ENCODE measurements at regions not wholly inside any gene's neighbourhood (a gene's known extent, or its start where the extent isn't known, plus 50 kb on each side); places are given as distances from the start of the nearest gene placed in this dataset.

DNA sequence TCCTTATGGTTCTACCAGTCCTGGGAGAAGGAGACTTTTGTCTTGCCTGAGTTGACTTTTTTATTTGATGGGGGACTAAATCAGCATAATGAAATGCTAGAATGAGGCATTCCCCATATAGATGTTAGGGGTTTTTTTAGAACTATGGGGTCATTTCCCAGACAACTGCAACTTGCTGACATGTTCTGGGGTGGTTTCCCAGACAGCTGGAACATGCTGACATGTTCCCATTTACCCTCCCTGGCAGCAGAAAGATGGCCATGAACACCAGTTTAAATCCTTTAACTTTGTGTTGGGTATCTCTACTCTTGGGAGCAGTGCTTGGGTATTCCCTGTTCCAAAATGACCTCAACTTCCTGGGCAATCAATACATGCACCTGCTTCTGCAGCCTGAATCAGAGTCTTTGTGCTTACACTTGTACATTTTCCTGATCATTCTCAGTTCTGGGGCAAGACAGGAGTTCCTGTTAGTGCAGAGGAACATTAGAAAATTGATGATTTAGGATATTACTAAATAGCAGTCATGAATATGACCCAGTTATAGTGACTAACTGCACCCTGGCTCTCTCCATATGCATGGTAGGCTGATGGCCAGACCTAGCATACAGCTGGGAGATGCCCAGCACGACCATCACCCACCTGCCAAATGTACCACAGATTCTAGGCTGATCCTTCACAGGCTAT, 75.4 kb upstream of the CD5L start:
- ATAC-seq, result peak; percentile 84 to 90 (median 88)
- WGBS, 4 donors, result 33 to 57% (median 44%) methylated on average over 1 of the region's 1 CpG
- peak in 2 of 5 donors; percentile 29 to 50 for DNase-seq

DNA sequence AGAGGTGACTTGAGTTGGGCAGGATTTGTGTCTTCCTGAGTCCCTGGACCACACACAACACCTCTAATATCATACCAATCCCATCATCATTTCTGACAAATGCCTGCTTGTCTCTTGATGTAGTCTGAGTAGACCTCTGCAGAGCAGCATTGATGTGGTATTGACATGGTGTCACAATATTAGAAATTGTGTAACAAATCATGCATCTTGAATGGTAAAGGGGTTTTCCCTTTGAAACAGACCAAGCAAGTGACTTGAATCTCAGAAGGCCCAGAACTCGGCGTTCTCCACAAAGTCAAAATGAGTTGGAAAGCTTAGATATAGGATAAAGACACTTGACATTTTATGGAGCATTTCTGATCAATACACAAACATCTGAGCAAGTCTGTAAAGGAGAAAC, 72.7 kb upstream of the KIRREL1 start:
- WGBS, 4 donors, result 62 to 100% (median 85%) methylated on average over 2 of the region's 2 CpGs
- TF ChIP-seq, protein P1, sequence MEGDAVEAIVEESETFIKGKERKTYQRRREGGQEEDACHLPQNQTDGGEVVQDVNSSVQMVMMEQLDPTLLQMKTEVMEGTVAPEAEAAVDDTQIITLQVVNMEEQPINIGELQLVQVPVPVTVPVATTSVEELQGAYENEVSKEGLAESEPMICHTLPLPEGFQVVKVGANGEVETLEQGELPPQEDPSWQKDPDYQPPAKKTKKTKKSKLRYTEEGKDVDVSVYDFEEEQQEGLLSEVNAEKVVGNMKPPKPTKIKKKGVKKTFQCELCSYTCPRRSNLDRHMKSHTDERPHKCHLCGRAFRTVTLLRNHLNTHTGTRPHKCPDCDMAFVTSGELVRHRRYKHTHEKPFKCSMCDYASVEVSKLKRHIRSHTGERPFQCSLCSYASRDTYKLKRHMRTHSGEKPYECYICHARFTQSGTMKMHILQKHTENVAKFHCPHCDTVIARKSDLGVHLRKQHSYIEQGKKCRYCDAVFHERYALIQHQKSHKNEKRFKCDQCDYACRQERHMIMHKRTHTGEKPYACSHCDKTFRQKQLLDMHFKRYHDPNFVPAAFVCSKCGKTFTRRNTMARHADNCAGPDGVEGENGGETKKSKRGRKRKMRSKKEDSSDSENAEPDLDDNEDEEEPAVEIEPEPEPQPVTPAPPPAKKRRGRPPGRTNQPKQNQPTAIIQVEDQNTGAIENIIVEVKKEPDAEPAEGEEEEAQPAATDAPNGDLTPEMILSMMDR (IDR thresholded peaks at IDR 0.05), result no peak
- TF ChIP-seq POLR2A (IDR thresholded peaks at IDR 0.05), result no peak
- no peak for ATAC-seq

More for the DNA sequence above, 75.4 kb upstream of the CD5L start:
- peaks cover 0 to 21% (median 6%) of the 10 kb centered on the region in 12 donors for H3K4me1 ChIP-seq
- no peak overlapping the region for H3K4me3 ChIP-seq
- intact Hi-C loops (cut with DNase I), result no loop called here
- H3K27me3 ChIP-seq, result peaks cover 0 to 7% (median 0%) of the 10 kb centered on the region in 9 donors
- H3K27ac ChIP-seq, result peak overlapping the region in 5 of 12 donors; percentile 13 to 57 (median 28)
- peaks cover 0 to 9% (median 0%) of the 10 kb centered on the region in 12 donors for H3K9me3 ChIP-seq
- TF ChIP-seq, protein P1 (IDR thresholded peaks at IDR 0.05), result no peak
- no peak for TF ChIP-seq POLR2A (IDR thresholded peaks at IDR 0.05)
- H3K36me3 ChIP-seq, result no peaks in the 10 kb centered on the region

DNA sequence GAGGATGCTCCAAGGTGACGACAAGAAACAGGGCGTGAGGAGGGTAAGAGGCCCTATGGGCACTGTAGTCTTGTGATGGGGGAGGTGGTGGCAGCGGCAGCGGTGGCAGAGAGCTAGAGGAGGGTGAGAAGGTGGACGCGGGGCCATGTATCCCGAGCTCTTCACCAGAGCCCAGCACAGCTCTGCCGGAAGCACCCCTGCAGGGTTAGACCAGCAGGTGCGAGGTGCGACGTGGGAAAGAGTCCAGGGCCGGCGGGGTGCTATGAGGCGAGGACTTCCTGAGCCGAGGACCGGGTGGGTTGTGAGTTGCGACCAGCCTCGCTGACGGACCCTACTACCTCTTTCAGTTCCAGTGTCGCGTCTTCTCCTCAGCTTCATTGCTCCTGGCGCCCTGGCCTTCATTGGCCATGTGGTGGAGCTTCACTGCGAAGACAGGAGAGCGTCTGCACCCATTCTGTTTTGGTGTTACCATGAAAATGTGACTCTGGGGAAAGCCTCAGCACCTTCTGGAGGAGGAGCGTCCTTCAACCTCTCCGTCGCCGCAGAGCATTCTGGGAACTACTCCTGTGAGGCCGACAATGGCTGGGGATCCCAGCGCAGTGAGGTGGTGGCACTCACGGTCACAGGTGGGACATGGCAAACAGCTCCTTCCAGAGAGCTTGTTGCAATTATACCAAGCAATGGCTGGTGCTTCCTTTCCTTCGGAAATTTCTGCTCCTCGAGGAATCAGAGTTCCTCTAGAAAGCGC, 67.9 kb upstream of the KIRREL1 start:
- Histone ChIP-seq H3K27me3 (peaks cover 0 to 6% (median 0%) of the 10 kb centered on the region in 9 donors), H3K4me3 (no peak overlapping the region), H3K4me1 (no peaks in the 10 kb centered on the region), H3K27ac (no peak overlapping the region), H3K36me3 (no peaks in the 10 kb centered on the region), H3K9me3 (no peaks in the 10 kb centered on the region)
- TF ChIP-seq, protein P1 (IDR thresholded peaks at IDR 0.05), result no peak
- TF ChIP-seq POLR2A (IDR thresholded peaks at IDR 0.05), result no peak
- no peak for ATAC-seq
- 88 to 89% (median 89%) methylated on average over 30 to 34 of the region's 34 CpGs for WGBS, 4 donors
- intact Hi-C loops (cut with DNase I), result no loop called here
- DNase-seq, result no peak

More for the DNA sequence above, 72.7 kb upstream of the KIRREL1 start:
- peaks cover 0 to 18% (median 4%) of the 10 kb centered on the region in 12 donors for H3K4me1 ChIP-seq
- H3K9me3 ChIP-seq, result no peaks in the 10 kb centered on the region
- peaks cover 0 to 9% (median 0%) of the 10 kb centered on the region in 9 donors for H3K27me3 ChIP-seq
- no peak for DNase-seq
- H3K27ac ChIP-seq, result no peak overlapping the region
- no peaks in the 10 kb centered on the region for H3K36me3 ChIP-seq
- intact Hi-C loops (cut with DNase I), result no loop called here
- no peak overlapping the region for H3K4me3 ChIP-seq

DNA sequence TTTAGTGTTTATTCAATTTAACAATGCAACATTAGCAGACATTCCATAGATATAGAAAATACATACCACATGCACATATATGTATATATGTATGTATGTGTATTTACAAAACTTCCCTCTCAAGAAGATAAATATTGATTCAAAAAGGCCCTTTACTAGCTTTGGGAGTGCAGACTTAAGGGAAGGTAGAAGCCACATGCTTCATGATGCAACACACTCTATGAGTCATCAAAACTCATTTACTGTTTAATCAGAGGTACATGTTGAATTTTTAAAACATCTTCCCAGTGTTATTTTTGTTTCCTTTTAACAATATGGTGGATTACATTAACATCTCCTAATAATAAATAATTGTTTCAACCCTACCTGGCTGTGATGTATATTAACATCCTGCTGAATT, 61.4 kb upstream of the KIRREL1 start:
- no peaks in the 10 kb centered on the region for H3K36me3 ChIP-seq
- intact Hi-C loops (cut with DNase I), result no loop called here
- TF ChIP-seq, protein P1 (IDR thresholded peaks at IDR 0.05), result no peak
- TF ChIP-seq POLR2A (IDR thresholded peaks at IDR 0.05), result no peak
- ATAC-seq, result no peak
- no peaks in the 10 kb centered on the region for H3K9me3 ChIP-seq
- no peak overlapping the region for H3K4me3 ChIP-seq
- no peak for DNase-seq
- no peak overlapping the region for H3K27ac ChIP-seq
- H3K4me1 ChIP-seq, result no peaks in the 10 kb centered on the region
- H3K27me3 ChIP-seq, result peaks cover 0 to 4% (median 0%) of the 10 kb centered on the region in 9 donors

Measured in heart left ventricle (tissue), 16 donors.